WERI-Rb-1 (cell line): ENCODE measurements at regions not wholly inside any gene's neighbourhood (a gene's known extent, or its start where the extent isn't known, plus 50 kb on each side); places are given as distances from the start of the nearest gene placed in this dataset.
"Not testable (repeated sequence)": the region's sequence is repeated elsewhere in the genome, so short reads cannot be mapped to it uniquely, and the experiment has no call there.

Experiments used
- DNase-seq: peaks from one replicate; pipeline ENCODE4 v3.0.0-alpha.2; 2020
- H3K27ac ChIP-seq: fragments of 250-450 bp; sonication (Bioruptor Pico); 2 replicates; pipeline ENCODE4 v1.5.1; 2020; ENCODE audit warnings: mild to moderate bottlenecking, moderate library complexity
- H3K27me3 ChIP-seq: fragments of 250-450 bp; sonication (Bioruptor Pico); 2 replicates; pipeline ENCODE4 v1.5.1; 2021; ENCODE audit warnings: mild to moderate bottlenecking, low read depth, moderate library complexity; ENCODE audit not compliant: insufficient read depth, severe bottlenecking
- H3K36me3 ChIP-seq: fragments of 250-450 bp; sonication (Bioruptor Pico); 2 replicates; pipeline ENCODE4 v1.5.1; 2020; ENCODE audit warnings: mild to moderate bottlenecking, moderate library complexity
- H3K4me3 ChIP-seq: 2 replicates; pipeline ENCODE4 v1.5.1; 2011; ENCODE audit warnings: low read depth, mild to moderate bottlenecking, control low read depth, low read length
- H3K9me3 ChIP-seq: fragments of 250-450 bp; sonication (Bioruptor Pico); 2 replicates; pipeline ENCODE4 v1.5.1; 2021; ENCODE audit warnings: mild to moderate bottlenecking, moderate library complexity; ENCODE audit not compliant: severe bottlenecking
- TF ChIP-seq, protein P1 (sequence below): IDR thresholded peaks from 2 replicates; pipeline ENCODE4 v1.5.1; 2011; ENCODE audit warnings: low read depth, mild to moderate bottlenecking, control low read depth, inconsistent platforms, low read length

DNA sequence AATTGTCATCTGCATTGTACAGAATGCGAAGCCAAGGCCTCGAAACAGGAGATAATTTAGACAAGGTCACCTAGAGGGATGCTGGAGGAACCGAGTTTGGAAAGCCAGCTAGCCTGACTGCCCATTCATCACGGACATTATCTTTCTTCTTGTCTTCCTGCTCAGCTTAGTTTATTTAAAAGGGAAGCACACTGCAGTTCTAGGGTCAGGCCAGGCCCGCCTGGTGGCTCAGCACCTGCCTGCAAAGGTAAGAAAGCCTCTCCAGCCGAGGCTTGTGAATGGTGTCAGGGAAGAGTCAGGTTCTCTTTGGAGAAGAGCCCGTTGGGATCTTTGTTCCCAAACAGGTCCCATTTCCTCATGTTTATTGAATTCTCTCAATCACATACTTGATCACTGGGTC is 246.5 kb downstream of the BLID start:
- no peaks in the 10 kb centered on the region for H3K27me3 ChIP-seq
- no peaks in the 10 kb centered on the region for H3K9me3 ChIP-seq
- no peak overlapping the region for H3K4me3 ChIP-seq
- H3K27ac ChIP-seq: no peak overlapping the region
- no peaks in the 10 kb centered on the region for H3K36me3 ChIP-seq
- DNase-seq: no peak
- TF ChIP-seq, protein P1, sequence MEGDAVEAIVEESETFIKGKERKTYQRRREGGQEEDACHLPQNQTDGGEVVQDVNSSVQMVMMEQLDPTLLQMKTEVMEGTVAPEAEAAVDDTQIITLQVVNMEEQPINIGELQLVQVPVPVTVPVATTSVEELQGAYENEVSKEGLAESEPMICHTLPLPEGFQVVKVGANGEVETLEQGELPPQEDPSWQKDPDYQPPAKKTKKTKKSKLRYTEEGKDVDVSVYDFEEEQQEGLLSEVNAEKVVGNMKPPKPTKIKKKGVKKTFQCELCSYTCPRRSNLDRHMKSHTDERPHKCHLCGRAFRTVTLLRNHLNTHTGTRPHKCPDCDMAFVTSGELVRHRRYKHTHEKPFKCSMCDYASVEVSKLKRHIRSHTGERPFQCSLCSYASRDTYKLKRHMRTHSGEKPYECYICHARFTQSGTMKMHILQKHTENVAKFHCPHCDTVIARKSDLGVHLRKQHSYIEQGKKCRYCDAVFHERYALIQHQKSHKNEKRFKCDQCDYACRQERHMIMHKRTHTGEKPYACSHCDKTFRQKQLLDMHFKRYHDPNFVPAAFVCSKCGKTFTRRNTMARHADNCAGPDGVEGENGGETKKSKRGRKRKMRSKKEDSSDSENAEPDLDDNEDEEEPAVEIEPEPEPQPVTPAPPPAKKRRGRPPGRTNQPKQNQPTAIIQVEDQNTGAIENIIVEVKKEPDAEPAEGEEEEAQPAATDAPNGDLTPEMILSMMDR: no peak

DNA sequence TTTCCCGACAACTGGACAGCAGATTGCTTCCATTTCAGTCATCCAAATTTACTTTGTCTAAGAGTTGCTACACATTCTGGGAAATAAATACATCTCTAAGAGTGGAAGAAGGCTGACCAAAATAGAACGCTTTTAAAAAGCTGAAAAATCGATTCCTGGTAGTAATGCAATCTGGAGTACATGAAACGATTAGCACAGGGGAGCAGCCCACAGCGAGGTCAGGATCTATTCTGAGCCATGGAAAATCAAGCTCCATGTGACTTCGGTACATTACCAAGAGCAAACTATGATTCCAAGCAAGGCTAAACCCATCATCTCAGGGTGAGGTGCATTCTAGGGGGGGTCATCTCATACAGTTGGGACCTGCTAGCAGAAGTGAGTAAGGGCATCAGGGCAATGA is 249.3 kb downstream of the BLID start:
- DNase-seq: no peak
- no peaks in the 10 kb centered on the region for H3K27me3 ChIP-seq
- TF ChIP-seq, protein P1: no peak
- H3K27ac ChIP-seq: no peak overlapping the region
- H3K9me3 ChIP-seq: no peaks in the 10 kb centered on the region
- no peak overlapping the region for H3K4me3 ChIP-seq
- H3K36me3 ChIP-seq: no peaks in the 10 kb centered on the region

DNA sequence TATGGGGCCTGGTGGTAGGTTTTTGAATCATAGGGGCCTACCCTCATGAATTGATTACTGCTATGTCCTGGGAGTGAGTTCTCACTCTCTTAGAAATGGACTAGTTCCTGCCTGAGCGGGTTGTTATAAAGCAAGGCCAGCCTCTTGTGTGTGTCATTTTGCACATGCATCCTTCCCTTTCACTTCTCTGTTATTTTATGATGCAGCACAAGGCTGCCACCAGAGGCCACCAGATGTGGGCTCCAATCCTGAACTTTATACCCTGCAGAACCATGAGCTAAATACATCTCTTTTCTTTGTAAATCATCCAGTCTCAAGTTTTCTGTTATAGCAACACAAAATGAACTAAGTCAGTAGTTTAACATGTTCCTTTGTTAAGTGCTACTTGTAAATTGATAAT is 251.4 kb downstream of the BLID start:
- Histone ChIP-seq H3K27ac (no peak overlapping the region), H3K36me3 (no peaks in the 10 kb centered on the region), H3K9me3 (no peaks in the 10 kb centered on the region), H3K27me3 (no peaks in the 10 kb centered on the region), H3K4me3 (no peak overlapping the region)
- TF ChIP-seq, protein P1: no peak
- no peak for DNase-seq

DNA sequence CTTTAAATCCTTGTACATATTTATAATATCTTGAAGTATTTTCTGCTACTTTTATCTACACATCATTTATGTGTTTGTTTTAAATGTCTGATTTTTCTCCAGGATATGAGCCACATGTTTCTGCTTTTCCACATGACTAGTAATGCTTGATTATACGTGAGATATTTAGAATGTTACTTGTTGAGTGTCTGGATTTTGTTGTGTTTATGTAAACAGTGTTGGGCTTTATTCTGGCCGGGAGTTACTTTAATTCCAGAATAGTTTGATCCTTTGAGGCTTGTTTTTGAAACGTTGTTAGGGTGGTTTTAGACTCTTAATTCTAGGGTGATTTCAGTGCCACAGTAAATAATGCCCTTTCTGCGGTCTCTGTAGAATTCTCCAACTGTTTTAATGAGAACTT is 252.9 kb downstream of the BLID start:
- TF ChIP-seq, protein P1: no peak
- H3K4me3 ChIP-seq: no peak overlapping the region
- DNase-seq: no peak

DNA sequence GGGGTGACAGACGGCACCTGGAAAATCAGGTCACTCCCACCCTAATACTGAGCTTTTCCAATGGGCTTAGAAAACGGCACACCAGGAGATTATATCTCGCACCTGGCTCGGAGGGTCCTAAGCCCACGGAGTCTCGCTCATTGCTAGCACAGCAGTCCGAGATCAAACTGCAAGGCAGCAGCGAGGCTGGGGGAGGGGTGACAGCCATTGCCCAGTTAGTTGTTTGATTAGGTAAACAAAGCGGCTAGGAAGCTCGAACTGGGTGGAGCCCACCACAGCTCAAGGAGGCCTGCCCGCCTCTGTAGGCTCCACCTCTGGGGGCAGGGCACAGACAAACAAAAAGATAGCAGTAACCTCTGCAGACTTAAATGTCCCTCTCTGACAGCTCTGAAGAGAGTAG is 260.9 kb downstream of the BLID start:
- not testable (repeated sequence) for H3K27me3 ChIP-seq, H3K9me3 ChIP-seq, H3K27ac ChIP-seq, H3K36me3 ChIP-seq, DNase-seq, H3K4me3 ChIP-seq

More for the DNA sequence above, 252.9 kb downstream of the BLID start:
- Histone ChIP-seq H3K36me3 (no peaks in the 10 kb centered on the region), H3K27ac (no peak overlapping the region), H3K27me3 (no peaks in the 10 kb centered on the region), H3K9me3 (no peaks in the 10 kb centered on the region)

DNA sequence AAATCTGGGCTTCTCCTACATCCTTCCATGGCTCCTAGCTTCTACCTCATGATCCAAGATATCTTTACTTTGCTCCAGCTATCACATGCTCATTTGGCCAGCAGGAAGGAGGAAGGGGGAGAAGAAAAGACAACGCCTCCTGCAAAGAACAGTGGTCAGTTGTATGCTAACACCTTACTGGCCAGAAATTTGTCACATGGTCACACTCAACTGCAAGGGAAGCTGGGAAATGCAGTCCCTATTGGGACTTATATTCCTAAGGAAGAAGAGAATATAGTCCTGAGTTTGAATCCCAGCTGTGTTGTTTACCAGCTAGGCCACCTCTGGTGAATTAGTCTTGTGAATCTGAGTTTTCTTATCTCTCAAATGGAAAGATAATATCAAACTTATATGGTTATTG is 272.0 kb downstream of the BLID start:
- no peak overlapping the region for H3K27ac ChIP-seq
- H3K36me3 ChIP-seq: no peaks in the 10 kb centered on the region
- DNase-seq: no peak
- H3K27me3 ChIP-seq: peaks cover 2% of the 10 kb centered on the region
- TF ChIP-seq, protein P1: no peak
- no peak overlapping the region for H3K4me3 ChIP-seq
- H3K9me3 ChIP-seq: no peaks in the 10 kb centered on the region
